Epithelial cell of prostate (primary cell): ENCODE measurements at regions not wholly inside any gene's neighbourhood (a gene's known extent, or its start where the extent isn't known, plus 50 kb on each side); places are given as distances from the start of the nearest gene placed in this dataset.
A peak's percentile ranks its signal among the peaks of the same experiment; 100 is the strongest.

Experiments
- DNase-seq: peaks from one replicate; pipeline ENCODE4 v3.0.0-alpha.2; 2011; ENCODE audit warnings: low read depth, low spot score
- H3K27ac ChIP-seq: fragments of 450-650 bp; 2 replicates; pipeline ENCODE4 v1.5.1; 2017; ENCODE audit warnings: mild to moderate bottlenecking

GRCh38 chr2:207255565-207256470 lies 90.1 kb upstream of the KLF7 start:
- DNase-seq = no peak
- H3K27ac ChIP-seq = no peak overlapping the region

DNA sequence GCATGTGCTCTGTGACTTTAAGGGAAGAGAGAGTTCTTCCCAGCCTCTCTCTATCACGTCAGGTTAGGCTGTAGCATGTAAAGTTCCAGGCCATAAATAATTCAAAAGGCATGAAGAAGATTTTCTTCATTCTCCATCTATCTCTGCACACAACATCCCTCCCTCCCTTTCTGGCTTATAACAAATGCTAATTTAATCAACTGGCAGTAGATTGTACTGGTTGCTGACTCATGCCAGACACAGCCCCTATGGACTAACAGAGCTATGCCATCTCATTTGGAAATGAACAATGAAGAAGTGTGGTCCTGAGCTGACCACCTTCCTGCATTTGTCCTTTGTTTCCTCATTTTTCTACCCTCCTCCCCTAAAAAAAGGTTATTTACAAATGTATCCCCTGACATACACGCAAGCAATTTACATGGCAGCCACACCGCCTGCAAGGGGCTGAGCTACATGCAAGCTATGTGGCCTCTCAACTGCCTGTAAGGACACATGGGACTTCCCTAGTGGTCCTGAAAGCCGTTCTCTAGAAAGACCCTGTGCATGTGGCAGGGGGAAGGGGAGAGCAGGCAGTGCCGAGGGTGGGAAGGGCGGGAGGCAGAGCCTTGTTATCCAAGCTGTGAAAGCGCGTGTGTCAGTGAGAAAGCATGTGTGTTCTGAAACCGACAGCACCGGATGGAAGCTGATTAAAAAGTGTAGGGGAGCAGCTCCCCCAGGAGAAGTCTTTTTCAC lies 90.9 kb upstream of the KLF7 start:
- DNase-seq = no peak
- H3K27ac ChIP-seq = no peak overlapping the region

DNA sequence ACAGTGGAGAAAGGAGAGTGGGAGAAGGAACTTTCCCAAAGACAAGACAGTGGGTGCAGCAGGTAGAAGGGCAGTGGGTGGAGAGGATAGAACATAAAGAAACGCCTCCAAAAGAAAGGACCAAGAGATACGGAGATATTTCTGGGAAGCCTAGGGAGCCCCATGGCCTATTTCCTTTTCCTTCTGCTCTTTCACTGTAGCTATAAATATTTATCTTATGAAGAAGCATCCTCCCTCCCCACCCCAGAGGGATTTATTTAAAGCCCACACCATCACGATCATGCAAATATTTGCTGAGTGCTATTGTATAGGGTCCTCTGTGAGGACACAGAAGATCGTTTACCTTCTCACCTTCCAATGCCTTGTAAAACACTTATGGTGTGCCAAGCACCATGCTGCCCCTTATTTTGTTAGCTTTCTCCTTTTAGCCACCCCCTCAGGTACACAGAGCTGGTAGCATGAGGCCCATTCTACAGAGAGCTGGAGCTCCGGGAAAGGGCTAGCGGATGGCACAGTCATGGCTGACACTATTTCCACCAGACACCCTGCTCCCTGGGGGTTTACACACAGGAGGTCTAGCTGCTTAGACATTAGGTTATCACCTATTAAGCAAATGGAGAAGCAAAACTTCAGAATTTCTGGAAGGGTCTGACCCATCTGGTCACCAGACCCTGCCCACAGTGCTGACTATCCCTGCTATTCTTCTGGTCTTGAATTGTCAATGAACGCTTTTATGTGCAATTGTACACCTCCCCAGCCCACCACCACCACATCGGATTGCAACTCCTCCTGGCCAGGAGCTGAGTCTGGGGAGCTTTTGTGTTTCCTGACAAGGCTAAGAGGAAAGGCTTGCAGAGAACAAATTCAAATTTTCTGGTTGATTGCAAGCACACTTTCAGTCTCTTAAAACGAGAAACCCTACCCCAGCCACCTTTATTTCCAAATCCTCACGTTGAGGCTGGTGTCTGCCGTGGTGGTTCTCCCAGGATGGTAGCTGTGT lies 91.8 kb upstream of the KLF7 start:
- peak overlapping the region; percentile 65 for H3K27ac ChIP-seq
- no peak for DNase-seq

GRCh38 chr2:207258263-207258991 lies 92.7 kb upstream of the KLF7 start:
- DNase-seq = peak; percentile 80
- peak overlapping the region; percentile 65 for H3K27ac ChIP-seq

GRCh38 chr2:207260021-207260420 lies 94.3 kb upstream of the KLF7 start:
- DNase-seq = no peak

DNA sequence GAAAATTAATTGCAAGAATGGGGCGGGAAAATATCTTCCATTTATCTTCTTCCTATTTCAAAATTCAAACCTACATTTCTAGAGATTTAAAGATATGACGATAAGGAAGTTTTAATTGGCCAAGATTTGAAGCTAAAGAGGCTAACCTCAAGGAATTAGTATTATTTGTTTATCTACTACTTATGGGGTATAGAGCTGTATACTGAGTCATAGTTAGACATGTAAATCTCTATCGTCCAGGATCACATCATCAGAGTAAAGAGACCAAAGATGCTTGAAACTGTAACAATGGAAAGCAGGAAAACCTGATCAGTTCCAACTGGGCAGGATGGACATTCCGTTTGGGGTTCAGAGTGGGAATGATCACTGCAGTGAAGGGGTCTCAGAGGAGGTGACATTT lies 95.2 kb upstream of the KLF7 start:
- no peak overlapping the region for H3K27ac ChIP-seq
- no peak for DNase-seq

More at GRCh38 chr2:207260021-207260420, 94.3 kb upstream of the KLF7 start:
- no peak overlapping the region for H3K27ac ChIP-seq

DNA sequence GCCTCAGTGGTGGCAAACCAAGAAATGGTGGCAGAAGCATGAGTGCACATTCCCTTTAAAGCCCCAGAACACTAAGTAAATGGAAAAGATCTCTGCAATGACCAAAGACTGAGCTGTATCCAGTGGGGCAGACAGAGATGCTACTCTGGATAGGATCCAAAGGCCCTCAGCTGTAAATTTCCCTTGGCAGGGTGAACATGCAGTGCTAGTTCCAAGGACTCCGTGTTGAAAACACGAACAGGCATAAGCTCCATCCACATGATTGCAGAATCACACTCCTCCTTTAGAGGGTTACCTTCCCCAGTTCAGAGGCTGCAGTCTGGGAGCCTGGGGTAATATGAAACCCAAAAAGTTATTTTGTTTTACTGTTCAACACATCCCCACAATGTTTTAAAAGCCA lies 98.6 kb upstream of the KLF7 start:
- H3K27ac ChIP-seq = no peak overlapping the region
- DNase-seq = no peak

- no peak overlapping the region for H3K27ac ChIP-seq
- no peak for DNase-seq
These were observed 99.6 kb upstream of the KLF7 start for GRCh38 chr2:207265332-207265731.

- DNase-seq = no peak
These were observed 100.1 kb upstream of the KLF7 start for GRCh38 chr2:207265869-207266268.

GRCh38 chr2:207266648-207267047 lies 100.9 kb upstream of the KLF7 start:
- DNase-seq = no peak
- no peak overlapping the region for H3K27ac ChIP-seq

More at GRCh38 chr2:207265869-207266268, 100.1 kb upstream of the KLF7 start:
- no peak overlapping the region for H3K27ac ChIP-seq

- no peak for DNase-seq
- H3K27ac ChIP-seq = no peak overlapping the region
These were observed 103.3 kb upstream of the KLF7 start for GRCh38 chr2:207269038-207269437.

DNA sequence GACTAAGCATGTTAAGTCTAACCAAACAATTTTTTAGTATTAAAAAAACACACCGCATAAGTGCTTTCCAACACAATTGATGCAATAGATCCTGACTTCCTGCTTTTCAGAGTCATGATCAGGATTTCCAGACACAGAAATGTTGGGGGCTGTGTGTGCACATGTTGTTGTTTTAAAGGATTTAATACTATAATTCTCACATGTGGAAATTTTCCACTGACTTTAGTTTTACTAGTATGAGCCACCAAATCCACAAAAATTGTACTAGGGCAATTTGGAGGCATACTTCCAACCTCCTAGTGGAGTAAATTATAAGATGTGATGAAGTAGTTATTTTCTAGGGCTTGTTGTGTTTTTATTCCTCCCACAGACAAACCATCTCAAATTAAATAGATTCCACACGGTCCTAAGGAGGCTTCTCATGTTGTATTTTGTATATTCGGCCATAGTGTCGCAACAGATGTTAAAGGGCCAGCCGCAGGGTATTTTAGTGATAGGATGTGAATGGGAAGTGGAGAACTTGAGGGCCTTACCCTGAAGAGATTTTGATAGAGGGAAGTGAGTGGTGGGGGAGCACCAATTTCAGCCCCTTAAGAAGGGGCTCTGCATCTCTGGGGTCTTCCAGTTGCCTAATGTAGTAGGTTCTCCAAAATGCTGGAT lies 108.9 kb upstream of the KLF7 start:
- no peak overlapping the region for H3K27ac ChIP-seq
- no peak for DNase-seq

DNA sequence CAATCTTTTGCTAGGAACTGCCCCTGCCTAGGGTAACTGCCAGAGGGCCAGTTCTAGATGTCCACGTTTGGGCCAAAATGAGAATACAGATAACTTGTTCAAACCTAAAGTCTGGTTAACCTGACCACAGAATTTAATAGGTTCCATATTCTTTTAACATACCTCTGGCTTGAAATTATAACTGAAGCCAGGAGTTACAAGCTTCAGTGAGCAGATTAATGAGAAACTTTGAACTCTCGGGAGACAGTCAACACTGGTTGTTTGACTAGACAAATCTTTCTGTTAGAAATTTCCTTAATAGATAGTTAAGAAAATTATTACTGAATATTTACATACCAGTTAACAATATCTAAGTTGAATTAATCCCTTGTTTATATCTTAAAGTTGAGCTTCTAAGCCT lies 110.0 kb upstream of the KLF7 start:
- H3K27ac ChIP-seq = no peak overlapping the region
- DNase-seq = no peak

DNA sequence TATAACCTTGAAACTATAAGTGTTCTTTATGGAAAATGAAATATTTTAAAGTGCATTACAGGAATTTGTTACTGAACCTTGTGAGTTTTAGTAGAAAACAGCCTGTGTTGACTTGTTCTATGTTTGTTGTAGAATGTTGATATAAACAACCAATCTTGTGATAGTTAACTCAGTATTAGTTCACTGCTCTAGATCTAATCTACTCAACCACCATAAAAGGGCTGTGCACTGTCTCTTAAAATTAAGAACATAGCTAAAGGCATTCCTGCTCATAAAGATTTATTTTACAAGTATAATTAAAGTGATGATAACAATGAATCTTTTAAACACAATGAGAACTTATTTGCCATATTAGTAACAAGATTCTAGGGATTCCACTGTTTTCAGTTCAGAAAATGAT lies 110.5 kb upstream of the KLF7 start:
- no peak for DNase-seq
- H3K27ac ChIP-seq = no peak overlapping the region

- H3K27ac ChIP-seq = no peak overlapping the region
- DNase-seq = no peak
These were observed 111.1 kb upstream of the KLF7 start for GRCh38 chr2:207276858-207277257.

DNA sequence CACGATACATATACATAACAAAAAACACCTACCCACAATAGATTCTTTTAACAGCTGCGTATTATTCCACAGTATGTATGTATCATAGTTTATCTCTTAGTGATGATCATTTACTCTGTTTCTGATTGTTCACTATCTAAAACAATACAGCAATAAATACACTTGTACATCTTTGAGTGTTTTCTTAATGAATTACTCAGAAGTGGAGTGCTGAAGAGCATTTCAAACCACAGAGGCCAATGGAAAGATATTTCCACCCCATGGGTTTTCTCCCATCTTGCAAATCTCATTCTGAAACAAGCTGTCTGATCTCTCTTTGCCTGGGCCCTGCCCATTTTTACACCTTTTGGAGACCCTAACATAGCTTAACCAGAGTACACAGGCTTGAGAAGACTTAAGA lies 113.8 kb upstream of the KLF7 start:
- DNase-seq = no peak
- no peak overlapping the region for H3K27ac ChIP-seq

DNA sequence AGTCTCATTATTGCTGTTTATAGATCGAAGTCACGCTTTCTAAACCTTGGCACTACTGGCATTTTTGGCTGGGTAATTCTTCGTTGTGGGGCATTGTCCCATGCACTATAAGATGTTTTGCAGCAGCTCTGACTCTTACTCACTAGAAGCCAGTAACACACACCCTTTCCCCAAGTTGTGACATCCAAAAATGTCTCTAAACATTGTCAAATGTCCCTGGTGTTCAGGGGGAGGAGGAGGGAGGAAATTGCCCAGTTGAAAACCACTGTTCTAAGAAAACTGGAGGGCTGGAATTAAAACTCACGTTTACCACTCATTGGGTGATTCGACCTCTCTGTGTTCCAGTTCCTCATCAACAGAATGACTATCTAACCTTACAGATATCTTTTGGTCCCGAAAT lies 115.7 kb upstream of the KLF7 start:
- H3K27ac ChIP-seq = no peak overlapping the region
- DNase-seq = no peak

- DNase-seq = no peak
These were observed 117.2 kb upstream of the KLF7 start for GRCh38 chr2:207282916-207283315.

DNA sequence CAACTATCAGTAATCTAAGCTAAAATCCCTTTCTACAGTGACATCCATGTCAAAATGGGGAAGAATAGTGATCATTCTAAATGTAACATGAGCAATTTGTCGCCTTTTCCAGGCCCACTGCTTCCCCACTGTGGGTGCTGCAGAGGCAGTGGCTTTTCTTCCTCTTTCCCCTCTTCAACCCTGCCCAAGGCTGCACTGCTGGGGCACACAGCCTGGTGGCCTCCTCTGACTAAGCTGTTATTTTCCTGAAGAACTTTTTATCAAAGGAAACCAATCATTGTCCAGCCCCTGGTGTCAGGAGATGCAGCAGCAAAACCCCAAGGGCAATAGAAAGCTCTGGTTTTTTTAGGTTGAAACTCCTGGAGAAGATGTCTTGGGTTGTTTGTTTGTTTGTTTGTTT lies 117.6 kb upstream of the KLF7 start:
- DNase-seq = no peak
- no peak overlapping the region for H3K27ac ChIP-seq

More at GRCh38 chr2:207282916-207283315, 117.2 kb upstream of the KLF7 start:
- no peak overlapping the region for H3K27ac ChIP-seq
